Fibroblast of villous mesenchyme (primary cell): ENCODE measurements at regions not wholly inside any gene's neighbourhood (a gene's known extent, or its start where the extent isn't known, plus 50 kb on each side); places are given as distances from the start of the nearest gene placed in this dataset.

Experiments used
- DNase-seq: peaks from one replicate; pipeline ENCODE4 v3.0.0-alpha.2; 2010; ENCODE audit warnings: low read depth
- H3K4me3 ChIP-seq: 2 replicates; pipeline ENCODE4 v1.5.1; 2011; ENCODE audit warnings: low read depth, mild to moderate bottlenecking, low read length
- CTCF ChIP-seq: IDR thresholded peaks from 2 replicates; pipeline ENCODE4 v1.5.1; 2012; ENCODE audit warnings: low read depth, mild to moderate bottlenecking, low read length; ENCODE audit not compliant: insufficient read depth

GRCh38 chr14:85420707-85421106 lies 109.2 kb upstream of the FLRT2 start:
- DNase-seq, result no peak
- no peak overlapping the region for H3K4me3 ChIP-seq
- no peak for TF ChIP-seq CTCF

DNA sequence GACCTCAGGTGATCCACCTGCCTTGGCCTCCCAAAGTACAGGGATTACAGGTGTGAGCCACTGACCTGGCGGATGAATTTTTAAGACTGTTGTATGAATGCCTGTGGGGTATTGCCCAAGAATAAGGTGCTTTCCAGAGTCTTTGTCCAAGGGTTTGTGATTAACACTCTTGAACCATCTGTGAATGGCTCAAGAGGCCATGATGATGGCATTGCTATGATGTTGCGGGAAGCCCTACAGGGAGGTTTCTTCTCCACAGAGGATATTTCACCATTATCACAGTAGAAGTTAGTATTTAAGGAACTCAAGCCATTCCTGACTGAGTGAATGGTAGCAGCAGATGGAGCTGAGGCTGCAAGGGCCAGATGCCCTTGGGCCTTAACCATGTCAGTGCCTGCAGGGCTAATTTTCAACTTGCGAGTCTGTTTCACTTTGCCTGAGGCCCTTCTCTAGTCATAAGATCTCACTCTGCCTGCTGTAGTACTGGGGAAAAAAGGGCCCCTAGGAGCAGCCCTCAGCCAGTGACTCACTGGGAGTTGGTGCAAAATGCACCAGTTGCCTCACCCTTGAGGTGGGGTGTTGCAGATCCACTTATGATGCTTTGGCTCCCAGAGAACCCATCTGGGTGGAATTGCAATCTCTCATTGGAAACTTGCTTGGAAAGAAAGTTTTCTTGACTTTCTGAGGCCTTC lies 108.6 kb upstream of the FLRT2 start:
- TF ChIP-seq CTCF, result no peak
- H3K4me3 ChIP-seq, result no peak overlapping the region
- DNase-seq, result peak; percentile 75

DNA sequence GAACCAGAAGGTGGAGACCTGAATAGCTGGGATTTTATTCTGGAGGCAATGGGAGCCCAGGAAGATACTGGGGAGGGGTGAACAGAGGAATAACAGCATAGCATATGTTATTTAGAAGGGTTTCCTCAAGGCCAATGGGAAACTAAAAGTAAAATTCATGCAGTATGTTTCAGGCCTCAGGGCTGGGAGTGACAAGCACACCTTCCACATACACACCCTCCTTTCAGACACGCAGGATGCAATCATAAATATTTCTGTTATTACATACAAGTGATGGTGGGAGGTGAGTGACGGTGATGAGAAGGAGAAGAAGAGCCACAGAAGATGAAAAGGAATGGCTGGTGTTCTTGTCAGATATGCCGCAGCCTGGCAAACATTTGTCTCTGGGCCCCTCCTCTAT lies 106.1 kb upstream of the FLRT2 start:
- no peak overlapping the region for H3K4me3 ChIP-seq
- TF ChIP-seq CTCF, result no peak
- DNase-seq, result no peak

DNA sequence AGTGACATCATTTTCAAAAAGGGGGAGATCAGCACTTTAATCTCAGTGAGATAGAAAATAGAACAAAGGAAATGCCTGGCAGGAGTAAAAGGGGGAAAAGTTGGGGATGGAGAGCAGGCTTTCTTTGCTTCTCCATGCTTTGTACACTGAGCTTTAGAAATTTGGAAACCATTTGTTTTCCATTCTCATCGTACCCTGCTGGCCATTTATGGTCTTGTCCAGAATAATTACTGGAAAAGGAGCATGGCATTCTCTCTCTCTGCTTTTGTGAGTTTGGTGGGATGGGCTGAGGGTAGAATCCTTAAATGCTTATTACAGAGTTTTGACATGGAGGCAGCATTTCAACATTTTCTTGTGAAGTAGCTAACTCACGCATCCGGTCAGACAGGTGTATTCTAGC lies 104.4 kb upstream of the FLRT2 start:
- TF ChIP-seq CTCF, result no peak
- H3K4me3 ChIP-seq, result no peak overlapping the region
- DNase-seq, result no peak

DNA sequence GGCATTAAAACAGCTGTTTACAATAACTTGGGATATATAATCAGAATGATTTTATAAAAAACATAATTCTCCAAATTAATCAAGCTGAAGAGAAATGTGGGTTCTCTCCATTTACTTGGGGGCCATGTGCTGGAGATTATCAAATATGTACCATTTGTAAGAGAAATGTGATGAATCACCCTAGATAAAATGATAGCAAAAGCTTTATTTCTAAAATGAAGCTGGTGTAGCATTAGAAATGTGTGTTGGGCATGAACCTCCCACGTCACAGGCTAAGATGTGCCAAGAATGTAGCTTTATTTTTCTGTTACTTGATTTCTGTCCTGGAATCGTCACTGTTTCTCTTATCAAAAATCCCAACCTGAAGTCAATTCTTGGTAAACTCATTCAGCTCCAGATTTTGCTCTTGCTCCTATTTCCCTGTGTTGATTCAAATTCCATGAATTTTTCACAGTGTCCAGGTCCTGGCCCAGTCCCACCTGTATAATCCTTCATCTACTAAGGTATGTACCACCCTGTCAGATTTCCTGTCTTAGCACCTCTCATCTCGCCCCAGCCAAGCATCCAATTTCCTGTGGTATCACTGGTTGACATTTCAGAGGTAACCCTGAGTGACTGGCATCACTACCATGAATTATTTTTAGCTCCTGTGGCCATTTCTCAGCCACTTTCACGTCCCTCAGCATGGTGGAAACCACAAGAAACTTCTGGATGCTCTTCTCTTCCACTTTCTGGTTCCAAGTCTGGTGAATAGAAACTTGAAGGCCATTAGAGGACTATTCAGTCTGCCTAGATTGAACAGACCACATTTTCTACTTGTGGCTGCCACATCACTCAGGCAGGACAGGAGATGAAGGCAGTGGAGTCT lies 103.6 kb upstream of the FLRT2 start:
- no peak for DNase-seq
- H3K4me3 ChIP-seq, result no peak overlapping the region
- TF ChIP-seq CTCF, result no peak

DNA sequence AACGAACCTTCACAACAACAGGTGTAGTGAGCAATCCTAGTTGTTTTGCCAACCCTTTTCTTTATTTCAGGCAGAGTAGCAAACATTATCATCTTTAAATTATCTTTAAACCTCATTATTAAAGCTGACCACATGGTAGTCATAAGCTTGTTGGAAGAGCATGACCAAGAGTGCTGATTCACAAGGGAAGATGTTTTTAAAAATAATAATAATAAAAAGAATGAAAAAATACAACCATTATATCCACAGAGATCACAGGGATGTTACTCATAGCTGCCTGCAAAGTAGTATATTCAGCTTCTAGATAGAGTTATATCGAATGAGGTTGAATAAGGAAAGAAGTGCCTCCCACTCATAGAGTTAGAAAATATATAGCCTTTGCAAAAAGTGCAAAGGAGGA lies 101.0 kb upstream of the FLRT2 start:
- no peak overlapping the region for H3K4me3 ChIP-seq
- DNase-seq, result no peak
- no peak for TF ChIP-seq CTCF

- no peak for TF ChIP-seq CTCF
- DNase-seq, result no peak
- H3K4me3 ChIP-seq, result no peak overlapping the region
Measured at GRCh38 chr14:85437148-85437547, 92.8 kb upstream of the FLRT2 start.
